HG02870 (cell line): ENCODE measurements at regions not wholly inside any gene's neighbourhood (a gene's known extent, or its start where the extent isn't known, plus 50 kb on each side); places are given as distances from the start of the nearest gene placed in this dataset.

ENCODE experiments used
- ATAC-seq: cut with Tn5 transposase; IDR thresholded peaks from one replicate; pipeline ENCODE4 v1.9.1; 2021; ENCODE audit warnings: mild to moderate bottlenecking, moderate library complexity; ENCODE audit not compliant: unreplicated experiment

GRCh38 chr1:110765640-110766335, 91.0 kb upstream of the KCNA3 start:
- ATAC-seq, result no peak

DNA sequence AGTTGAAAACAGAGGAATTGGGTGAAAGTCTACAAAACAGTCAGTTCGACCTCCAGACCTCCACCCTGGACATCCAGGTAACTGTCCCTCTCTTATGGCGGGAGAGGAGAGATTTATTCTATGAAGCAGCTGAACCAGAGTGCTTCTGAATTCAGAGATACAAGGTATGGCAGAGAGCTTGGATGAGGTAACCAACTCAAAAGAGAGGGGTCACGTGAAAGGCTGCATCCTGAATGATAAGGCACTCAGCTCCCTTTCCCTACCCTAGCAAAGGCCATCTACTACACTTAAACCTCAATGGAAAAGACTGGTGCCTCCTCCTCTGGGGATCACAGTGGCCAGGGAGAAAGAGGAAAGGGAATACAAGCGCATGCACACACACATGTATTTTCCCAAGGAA, 88.4 kb upstream of the KCNA3 start:
- no peak for ATAC-seq

- ATAC-seq, result no peak
Measured at GRCh38 chr1:110760321-110760720, 85.6 kb upstream of the KCNA3 start.

DNA sequence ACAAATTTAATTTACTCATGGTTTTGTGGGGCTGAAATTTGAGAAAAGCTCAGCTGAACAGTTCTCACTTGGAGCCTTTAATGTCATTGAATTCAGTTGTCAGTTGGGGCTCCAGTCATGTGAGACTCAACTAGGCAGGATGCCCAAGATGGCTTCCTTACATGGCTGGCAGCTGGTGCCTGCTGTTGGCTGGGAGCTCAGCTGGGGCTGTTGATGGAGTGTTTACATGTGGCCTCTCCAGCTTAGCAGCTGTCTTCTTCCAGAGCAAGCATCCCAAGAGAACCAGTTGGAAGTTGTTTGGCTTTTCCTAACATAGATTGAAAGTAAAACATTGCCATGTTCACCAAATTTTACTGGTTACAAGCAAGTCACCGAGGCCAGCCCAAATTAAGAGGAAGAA, 81.8 kb upstream of the KCNA3 start:
- no peak for ATAC-seq

- no peak for ATAC-seq
Measured at GRCh38 chr1:110752941-110753725, 78.4 kb upstream of the KCNA3 start.

GRCh38 chr1:110750562-110750961, 75.8 kb upstream of the KCNA3 start:
- ATAC-seq, result no peak

DNA sequence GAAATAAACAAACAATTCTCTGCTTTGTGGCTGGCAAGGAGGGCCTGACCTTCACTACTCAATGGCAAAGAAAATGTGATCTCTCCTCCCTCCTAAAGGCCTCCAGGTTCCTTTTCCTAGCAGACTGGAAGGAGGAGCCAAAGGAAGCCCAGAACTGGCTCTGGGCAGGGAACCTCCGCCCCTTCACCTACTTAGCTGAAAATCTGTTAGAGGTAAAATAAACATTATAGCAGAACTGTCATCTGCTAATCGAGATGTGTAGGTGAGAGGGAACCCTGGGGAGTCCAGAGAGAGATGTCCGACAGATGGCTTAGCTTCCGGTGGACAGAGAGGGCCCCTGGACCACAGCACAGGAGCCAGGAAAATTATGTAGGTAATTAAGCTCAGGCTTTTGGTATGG, 75.2 kb upstream of the KCNA3 start:
- ATAC-seq, result no peak

DNA sequence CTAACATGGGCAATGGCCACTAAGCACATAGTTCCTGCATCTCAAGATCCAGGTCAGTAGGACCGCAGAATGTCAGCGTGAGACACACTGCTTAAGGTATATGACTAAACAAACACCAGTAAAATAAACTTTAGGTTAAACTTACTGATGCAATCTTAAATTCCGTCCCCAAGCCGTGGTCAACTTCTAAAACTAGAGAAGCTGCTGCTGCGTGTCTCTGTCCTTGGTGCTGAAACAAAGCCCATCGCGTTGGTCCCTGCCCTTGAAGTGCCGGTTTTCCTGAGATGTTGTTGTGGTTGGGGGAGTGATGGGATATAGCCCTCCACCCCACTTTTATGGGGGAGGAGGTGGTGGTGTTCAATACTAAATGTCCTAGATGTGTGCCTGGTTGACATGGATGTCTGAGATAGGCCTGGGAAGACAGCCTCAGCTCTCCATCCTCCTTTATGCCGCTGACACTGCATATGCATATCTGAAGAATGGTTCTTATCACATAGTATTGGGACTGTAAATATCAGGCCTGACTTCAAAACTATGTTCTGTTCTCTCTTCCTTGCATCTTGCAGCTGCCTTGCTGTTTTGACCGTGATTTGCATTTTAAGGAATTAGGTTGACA, 72.0 kb upstream of the KCNA3 start:
- no peak for ATAC-seq

DNA sequence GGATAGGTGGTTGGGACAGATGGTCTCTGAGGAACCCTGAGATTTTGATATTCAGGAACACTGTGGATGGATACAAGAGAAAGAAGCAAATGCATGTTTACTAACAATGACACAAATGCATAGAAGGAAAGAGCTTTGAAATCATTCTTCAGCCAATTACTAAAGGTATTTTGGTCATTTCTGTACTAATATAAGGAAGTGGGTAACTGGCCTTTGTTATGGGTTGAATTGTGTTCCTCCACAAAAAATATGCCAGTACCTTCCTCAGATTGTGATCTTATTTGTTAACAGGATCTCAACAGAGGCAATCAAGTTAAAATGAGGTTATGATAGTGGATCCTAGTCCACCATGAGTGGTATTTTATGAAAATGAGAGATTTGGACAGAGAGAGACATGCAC, 68.7 kb upstream of the KCNA3 start:
- no peak for ATAC-seq

DNA sequence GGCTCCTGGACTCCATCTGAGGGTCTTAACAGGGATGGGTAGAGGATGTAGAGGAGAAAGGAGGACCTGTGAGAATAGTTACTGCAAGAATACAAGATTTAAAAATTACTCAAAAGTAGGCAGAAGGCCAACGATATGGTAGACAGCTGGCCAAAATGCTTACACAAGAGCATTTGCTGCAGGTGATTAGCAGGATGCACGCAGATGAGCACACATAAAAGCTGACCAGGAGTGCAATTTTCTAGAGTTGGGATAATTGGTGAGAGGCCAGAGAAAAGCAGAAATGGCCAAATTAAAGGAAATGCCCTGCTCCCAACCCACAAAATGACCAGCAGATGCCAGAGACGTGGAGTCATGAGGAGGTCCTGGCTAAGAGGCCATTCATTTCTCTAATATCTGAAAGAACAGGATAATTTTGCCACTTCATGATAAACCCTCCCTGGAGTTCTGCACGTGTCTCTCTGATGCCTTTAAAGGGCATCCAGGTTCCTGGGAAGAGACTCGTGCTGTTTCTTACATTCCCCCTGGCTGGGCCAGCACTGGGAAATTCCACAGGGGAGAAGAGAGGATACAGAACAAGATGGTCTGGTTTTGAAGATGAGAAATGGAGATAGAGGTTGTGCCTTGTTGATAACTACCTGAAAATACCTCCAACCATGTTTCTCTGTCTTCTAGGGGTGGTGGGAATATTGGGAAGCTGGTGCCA, 62.3 kb upstream of the KCNA3 start:
- ATAC-seq, result no peak

DNA sequence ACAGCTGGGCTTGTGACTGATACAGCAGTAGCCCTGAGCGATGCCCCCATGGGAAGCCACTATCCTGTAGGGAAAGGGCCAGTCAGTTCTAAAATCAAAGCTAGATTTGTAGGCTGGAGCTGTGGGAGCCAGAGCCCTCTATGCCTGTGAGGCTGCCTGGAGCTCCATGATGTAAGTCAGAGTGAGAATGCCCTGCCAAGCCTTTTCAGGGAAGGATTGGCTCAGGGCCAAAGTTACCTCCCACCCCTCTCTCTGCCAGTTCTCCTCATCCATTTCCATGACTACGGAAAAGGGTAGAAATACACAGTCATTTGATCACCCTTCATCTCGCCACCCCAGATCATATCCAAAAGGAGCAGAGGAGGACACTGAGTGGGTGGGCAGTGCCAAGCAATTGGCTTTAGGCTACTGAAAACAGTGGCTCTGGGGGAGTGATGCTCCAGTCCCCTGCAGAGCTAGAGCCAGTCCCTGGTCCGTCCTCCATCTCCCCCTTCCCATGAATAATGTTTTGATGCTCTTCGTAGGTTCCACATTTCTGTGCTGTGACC, 59.5 kb upstream of the KCNA3 start:
- no peak for ATAC-seq

GRCh38 chr1:110731529-110731928, 56.8 kb upstream of the KCNA3 start:
- ATAC-seq, result no peak

DNA sequence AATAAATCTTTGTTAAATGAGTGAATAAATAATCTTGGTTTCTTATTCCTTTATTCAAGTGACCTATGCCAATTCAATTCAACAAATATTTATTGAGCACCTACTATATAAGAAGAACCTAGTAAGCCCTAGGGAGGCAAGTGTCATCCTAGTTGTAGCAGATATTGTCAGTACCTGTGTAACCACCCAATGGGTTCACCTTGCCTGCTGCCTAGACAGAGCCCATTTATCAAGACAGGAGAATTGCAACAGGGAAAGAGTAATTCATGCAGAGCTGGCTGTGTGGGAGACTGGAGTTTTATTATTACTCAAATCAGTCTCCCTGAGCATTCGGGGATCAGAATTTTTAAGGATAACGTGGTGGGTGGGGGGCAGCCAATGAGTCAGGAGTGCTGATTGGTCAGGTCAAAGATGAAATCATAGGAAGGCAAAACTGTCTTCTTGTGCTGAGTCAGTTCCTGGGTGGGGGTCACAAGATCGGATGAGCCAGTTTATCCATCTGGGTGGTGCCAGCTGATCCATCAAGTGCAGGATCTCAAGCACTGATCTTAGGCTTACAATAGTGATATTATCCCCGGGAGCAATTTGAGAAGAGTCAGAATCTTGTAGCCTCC, 53.8 kb upstream of the KCNA3 start:
- no peak for ATAC-seq

GRCh38 chr1:110727246-110727645, 52.5 kb upstream of the KCNA3 start:
- no peak for ATAC-seq

DNA sequence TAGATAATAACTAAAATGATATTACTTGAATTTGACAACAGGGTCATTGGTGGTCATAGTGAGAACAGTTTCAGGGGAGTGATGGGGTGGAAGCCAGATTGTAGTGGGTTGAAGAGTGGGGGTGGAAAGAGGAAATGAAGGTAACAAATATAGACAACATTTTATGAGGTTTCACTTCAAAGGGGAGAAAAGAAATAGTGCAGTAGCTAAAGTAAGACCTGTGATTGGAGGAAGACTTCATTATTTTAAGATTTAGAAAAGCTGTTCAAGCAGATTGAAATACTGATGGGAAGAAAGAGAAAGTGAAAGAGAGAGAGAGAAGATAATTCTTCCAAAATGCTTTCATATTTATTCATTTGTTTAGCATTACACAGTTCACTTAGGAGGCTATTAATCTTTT, 52.0 kb upstream of the KCNA3 start:
- peak; percentile 86 for ATAC-seq
